ENCODE measurements at regions not wholly inside any gene's neighbourhood (a gene's known extent, or its start where the extent isn't known, plus 50 kb on each side); places are given as distances from the start of the nearest gene placed in this dataset.
"Not testable (repeated sequence)": the region's sequence is repeated elsewhere in the genome, so short reads cannot be mapped to it uniquely, and the experiment has no call there.

- DNase-seq (ENCODE audit: low read depth, low spot score) = no peak
- H3K4me1 ChIP-seq (ENCODE audit: control insufficient read depth, extremely low read depth, insufficient read depth, low read length) = no peaks in the 10 kb centered on the region
- H3K9ac ChIP-seq (ENCODE audit: control insufficient read depth, extremely low read depth, insufficient read depth, low read length) = no peak overlapping the region
- H2AFZ ChIP-seq (ENCODE audit: control insufficient read depth, low read length) = no peak overlapping the region
- no peaks in the 10 kb centered on the region for H3K36me3 ChIP-seq (ENCODE audit: control insufficient read depth in 2 of 2, extremely low read depth in 1 of 2, insufficient read depth in 2 of 2, low read length in 2 of 2)
- H3K4me2 ChIP-seq (ENCODE audit: control insufficient read depth, extremely low read depth, insufficient read depth, low read depth, low read length) = no peak overlapping the region
- H3K4me3 ChIP-seq (ENCODE audit: control insufficient read depth in 2 of 3, extremely low read depth in 1 of 3, insufficient read depth in 2 of 3, low read depth in 1 of 3, low read length in 3 of 3) = no peak overlapping the region
- no peak for FAIRE-seq
- no peaks in the 10 kb centered on the region for H3K27me3 ChIP-seq (ENCODE audit: control insufficient read depth, extremely low read depth, insufficient read depth, low read length)
- H3K79me2 ChIP-seq (ENCODE audit: control insufficient read depth, insufficient read depth, low read length) = no peaks in the 10 kb centered on the region
- no peak overlapping the region for H3K27ac ChIP-seq (ENCODE audit: control insufficient read depth, insufficient read depth, low read length)
- TF ChIP-seq CTCF (optimal IDR thresholded peaks at IDR 0.05 in 1 of 3, IDR thresholded peaks at IDR 0.05 in 1 of 3, conservative IDR thresholded peaks at IDR 0.05 in 1 of 3; ENCODE audit: extremely low read depth in 1 of 3, insufficient read depth in 2 of 3, low read length in 3 of 3) (no peak), EZH2 (IDR thresholded peaks at IDR 0.05; ENCODE audit: low read length) (no peak)
- dilution Hi-C loops (cut with MboI; ENCODE audit: extremely low pct_ligation_motif_present, low sequenced_read_pairs) = no loop called here
- no peaks in the 10 kb centered on the region for H4K20me1 ChIP-seq (ENCODE audit: control insufficient read depth, extremely low read depth, insufficient read depth, low read length)
- H3K9me3 ChIP-seq (ENCODE audit: control insufficient read depth, low read depth, low read length) = no peaks in the 10 kb centered on the region
- no peaks in the 10 kb centered on the region for H3K9me1 ChIP-seq (ENCODE audit: control insufficient read depth, extremely low read depth, insufficient read depth, low read length)
Measured at GRCh38 chr5:18397371-18397770, 763.1 kb downstream of the TAF11L14 start.

- Histone ChIP-seq H3K4me2 (ENCODE audit: control insufficient read depth, extremely low read depth, insufficient read depth, low read depth, low read length) (no peak overlapping the region), H3K79me2 (ENCODE audit: control insufficient read depth, insufficient read depth, low read length) (no peaks in the 10 kb centered on the region), H2AFZ (ENCODE audit: control insufficient read depth, low read length) (no peak overlapping the region), H4K20me1 (ENCODE audit: control insufficient read depth, extremely low read depth, insufficient read depth, low read length) (no peaks in the 10 kb centered on the region), H3K27ac (ENCODE audit: control insufficient read depth, insufficient read depth, low read length) (no peak overlapping the region), H3K36me3 (ENCODE audit: control insufficient read depth in 2 of 2, extremely low read depth in 1 of 2, insufficient read depth in 2 of 2, low read length in 2 of 2) (no peaks in the 10 kb centered on the region), H3K4me1 (ENCODE audit: control insufficient read depth, extremely low read depth, insufficient read depth, low read length) (no peaks in the 10 kb centered on the region), H3K27me3 (ENCODE audit: control insufficient read depth, extremely low read depth, insufficient read depth, low read length) (no peaks in the 10 kb centered on the region), H3K4me3 (ENCODE audit: control insufficient read depth in 2 of 3, extremely low read depth in 1 of 3, insufficient read depth in 2 of 3, low read depth in 1 of 3, low read length in 3 of 3) (no peak overlapping the region), H3K9me3 (ENCODE audit: control insufficient read depth, low read depth, low read length) (no peaks in the 10 kb centered on the region), H3K9ac (ENCODE audit: control insufficient read depth, extremely low read depth, insufficient read depth, low read length) (no peak overlapping the region), H3K9me1 (ENCODE audit: control insufficient read depth, extremely low read depth, insufficient read depth, low read length) (no peaks in the 10 kb centered on the region)
- dilution Hi-C loops (cut with MboI; ENCODE audit: extremely low pct_ligation_motif_present, low sequenced_read_pairs) = no loop called here
- no peak for FAIRE-seq
- no peak for DNase-seq (ENCODE audit: low read depth, low spot score)
- TF ChIP-seq CTCF (optimal IDR thresholded peaks at IDR 0.05 in 1 of 3, IDR thresholded peaks at IDR 0.05 in 1 of 3, conservative IDR thresholded peaks at IDR 0.05 in 1 of 3; ENCODE audit: extremely low read depth in 1 of 3, insufficient read depth in 2 of 3, low read length in 3 of 3) (no peak), EZH2 (IDR thresholded peaks at IDR 0.05; ENCODE audit: low read length) (no peak)
Measured at GRCh38 chr5:18397891-18398290, 763.6 kb downstream of the TAF11L14 start.

GRCh38 chr5:18399461-18400327 lies 765.4 kb downstream of the TAF11L14 start:
- H3K79me2 ChIP-seq (ENCODE audit: control insufficient read depth, insufficient read depth, low read length); H3K27me3 ChIP-seq (ENCODE audit: control insufficient read depth, extremely low read depth, insufficient read depth, low read length); H3K4me3 ChIP-seq (ENCODE audit: control insufficient read depth in 2 of 3, extremely low read depth in 1 of 3, insufficient read depth in 2 of 3, low read depth in 1 of 3, low read length in 3 of 3); FAIRE-seq; H4K20me1 ChIP-seq (ENCODE audit: control insufficient read depth, extremely low read depth, insufficient read depth, low read length); H3K4me2 ChIP-seq (ENCODE audit: control insufficient read depth, extremely low read depth, insufficient read depth, low read depth, low read length); dilution Hi-C loops (cut with MboI; ENCODE audit: extremely low pct_ligation_motif_present, low sequenced_read_pairs); H2AFZ ChIP-seq (ENCODE audit: control insufficient read depth, low read length); H3K9me1 ChIP-seq (ENCODE audit: control insufficient read depth, extremely low read depth, insufficient read depth, low read length); H3K9me3 ChIP-seq (ENCODE audit: control insufficient read depth, low read depth, low read length); H3K9ac ChIP-seq (ENCODE audit: control insufficient read depth, extremely low read depth, insufficient read depth, low read length); H3K27ac ChIP-seq (ENCODE audit: control insufficient read depth, insufficient read depth, low read length); DNase-seq (ENCODE audit: low read depth, low spot score); H3K36me3 ChIP-seq (ENCODE audit: control insufficient read depth in 2 of 2, extremely low read depth in 1 of 2, insufficient read depth in 2 of 2, low read length in 2 of 2); H3K4me1 ChIP-seq (ENCODE audit: control insufficient read depth, extremely low read depth, insufficient read depth, low read length): not testable (repeated sequence)
